HepG2 (cell line): ENCODE measurements at regions not wholly inside any gene's neighbourhood (a gene's known extent, or its start where the extent isn't known, plus 50 kb on each side); places are given as distances from the start of the nearest gene placed in this dataset.
A peak's percentile ranks its signal among the peaks of the same experiment; 100 is the strongest.

Source experiments
- CENPBD1 ChIP-seq: sonication (generic); formaldehyde crosslinking; IDR thresholded peaks from 2 replicates; pipeline ENCODE4 v1.8.0; 2022; ENCODE audit warnings: missing genetic modification reagents, low read depth, mild to moderate bottlenecking, borderline replicate concordance
- ELK4 ChIP-seq: sonication (generic); formaldehyde crosslinking; IDR thresholded peaks from 2 replicates; pipeline ENCODE4 v1.9.0; 2021; ENCODE audit warnings: missing genetic modification reagents, borderline replicate concordance
- STAG1 ChIP-seq: sonication (generic); formaldehyde crosslinking; IDR thresholded peaks from 2 replicates; pipeline ENCODE4 v1.4.0; 2020; ENCODE audit warnings: missing genetic modification reagents
- ZBED4 ChIP-seq: sonication (generic); formaldehyde crosslinking; IDR thresholded peaks from 2 replicates; pipeline ENCODE4 v1.4.0; 2020; ENCODE audit warnings: missing genetic modification reagents, borderline replicate concordance
- ZBTB43 ChIP-seq: sonication (generic); formaldehyde crosslinking; conservative IDR thresholded peaks from 2 replicates; pipeline ENCODE4 v1.4.0; 2020; ENCODE audit warnings: missing genetic modification reagents

GRCh38 chr7:16071246-16071857, 350.0 kb downstream of the CRPPA start (continued):
- TF ChIP-seq ZBED4 (CRISPR knock-in tag) (no peak), STAG1 (CRISPR knock-in tag) (peak; percentile 73), ELK4 (CRISPR knock-in tag) (no peak), ZBTB43 (CRISPR knock-in tag) (no peak), CENPBD1 (CRISPR knock-in tag) (no peak)
- TF ChIP-seq, all 625 proteins: peak for 2
